HFFc6 (cell line): ENCODE measurements at regions not wholly inside any gene's neighbourhood (a gene's known extent, or its start where the extent isn't known, plus 50 kb on each side); places are given as distances from the start of the nearest gene placed in this dataset.
"Not testable (repeated sequence)": the region's sequence is repeated elsewhere in the genome, so short reads cannot be mapped to it uniquely, and the experiment has no call there.

ENCODE experiments used
- DNase-seq: peaks from one replicate; pipeline ENCODE4 v3.0.0-alpha.2; 2018
- H3K27ac Mint-ChIP-seq: 2 replicates; pipeline ENCODE4 v1.8.0; 2020; ENCODE audit warnings: mild to moderate bottlenecking, mixed read lengths
- H3K27me3 Mint-ChIP-seq: 2 replicates; pipeline ENCODE4 v1.8.0; 2021; ENCODE audit warnings: mild to moderate bottlenecking, moderate library complexity, mixed read lengths; ENCODE audit not compliant: insufficient read depth
- H3K36me3 Mint-ChIP-seq: 2 replicates; pipeline ENCODE4 v1.8.0; 2021; ENCODE audit warnings: low read depth, mixed read lengths
- H3K4me1 Mint-ChIP-seq: 2 replicates; pipeline ENCODE4 v1.8.0; 2020; ENCODE audit warnings: low read depth, mixed read lengths
- H3K4me3 Mint-ChIP-seq: 2 replicates; pipeline ENCODE4 v1.8.0; 2020; ENCODE audit warnings: mild to moderate bottlenecking, moderate library complexity, mixed read lengths
- H3K9me3 Mint-ChIP-seq: 2 replicates; pipeline ENCODE4 v1.8.0; 2020; ENCODE audit warnings: mild to moderate bottlenecking, mixed read lengths
- TF ChIP-seq, protein P1 (sequence below): fragments of 200-600 bp; sonication (generic); IDR thresholded peaks from 2 replicates; pipeline ENCODE4 v1.5.0; 2021; ENCODE audit warnings: antibody characterized with exemption, mild to moderate bottlenecking

DNA sequence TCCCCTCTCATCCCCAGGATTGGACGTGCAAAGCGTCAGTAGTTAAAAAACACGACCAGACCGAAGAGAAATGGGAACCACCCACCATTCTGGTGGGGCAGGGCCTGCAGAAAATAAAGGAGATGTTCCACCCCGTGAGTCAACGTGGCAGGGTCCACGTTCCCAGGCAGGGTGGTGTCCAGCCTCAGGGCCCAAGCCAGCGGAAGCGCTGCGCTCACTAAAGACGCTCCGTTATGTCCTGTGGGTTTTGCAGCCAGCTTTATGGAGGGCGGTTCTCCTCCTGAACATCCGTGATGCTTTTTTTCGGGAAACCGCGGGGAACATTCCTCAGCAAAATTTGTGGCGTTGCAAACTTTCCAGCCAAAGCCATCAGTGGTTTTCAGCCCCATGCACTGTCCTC, 93.4 kb upstream of the SHOX start:
- H3K9me3 Mint-ChIP-seq: no peaks in the 10 kb centered on the region

DNA sequence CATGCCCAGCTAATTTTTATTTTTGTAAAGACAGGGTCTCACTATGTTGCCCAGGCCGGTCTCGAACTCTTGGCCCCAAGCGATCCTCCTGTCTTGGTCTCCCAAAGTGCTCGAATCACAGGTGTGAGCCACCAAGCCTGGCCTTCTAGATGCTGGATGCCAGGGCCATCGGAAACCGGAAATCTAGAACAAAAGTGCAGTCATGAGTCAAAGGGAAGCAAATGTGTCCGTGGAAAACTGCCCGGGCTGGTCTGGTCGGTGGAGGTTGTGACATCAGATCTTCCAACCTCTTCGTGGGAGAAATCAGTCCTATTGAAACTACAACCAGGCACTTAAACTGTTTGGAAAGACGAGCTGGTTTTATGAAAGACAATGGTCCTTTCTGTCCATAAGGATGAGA, 92.3 kb upstream of the SHOX start:
- DNase-seq: peak; percentile 16
- Mint-ChIP-seq H3K4me3 (no peak overlapping the region), H3K9me3 (no peaks in the 10 kb centered on the region), H3K4me1 (peaks cover 15% of the 10 kb centered on the region), H3K27ac (peak overlapping the region; percentile 53), H3K27me3 (no peaks in the 10 kb centered on the region), H3K36me3 (no peaks in the 10 kb centered on the region)
- TF ChIP-seq, protein P1, sequence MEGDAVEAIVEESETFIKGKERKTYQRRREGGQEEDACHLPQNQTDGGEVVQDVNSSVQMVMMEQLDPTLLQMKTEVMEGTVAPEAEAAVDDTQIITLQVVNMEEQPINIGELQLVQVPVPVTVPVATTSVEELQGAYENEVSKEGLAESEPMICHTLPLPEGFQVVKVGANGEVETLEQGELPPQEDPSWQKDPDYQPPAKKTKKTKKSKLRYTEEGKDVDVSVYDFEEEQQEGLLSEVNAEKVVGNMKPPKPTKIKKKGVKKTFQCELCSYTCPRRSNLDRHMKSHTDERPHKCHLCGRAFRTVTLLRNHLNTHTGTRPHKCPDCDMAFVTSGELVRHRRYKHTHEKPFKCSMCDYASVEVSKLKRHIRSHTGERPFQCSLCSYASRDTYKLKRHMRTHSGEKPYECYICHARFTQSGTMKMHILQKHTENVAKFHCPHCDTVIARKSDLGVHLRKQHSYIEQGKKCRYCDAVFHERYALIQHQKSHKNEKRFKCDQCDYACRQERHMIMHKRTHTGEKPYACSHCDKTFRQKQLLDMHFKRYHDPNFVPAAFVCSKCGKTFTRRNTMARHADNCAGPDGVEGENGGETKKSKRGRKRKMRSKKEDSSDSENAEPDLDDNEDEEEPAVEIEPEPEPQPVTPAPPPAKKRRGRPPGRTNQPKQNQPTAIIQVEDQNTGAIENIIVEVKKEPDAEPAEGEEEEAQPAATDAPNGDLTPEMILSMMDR: no peak

More for the DNA sequence above, 93.4 kb upstream of the SHOX start:
- no peaks in the 10 kb centered on the region for H3K36me3 Mint-ChIP-seq
- H3K4me3 Mint-ChIP-seq: no peak overlapping the region
- no peak for DNase-seq
- TF ChIP-seq, protein P1: no peak
- peaks cover 14% of the 10 kb centered on the region for H3K4me1 Mint-ChIP-seq
- H3K27ac Mint-ChIP-seq: no peak overlapping the region
- no peaks in the 10 kb centered on the region for H3K27me3 Mint-ChIP-seq

DNA sequence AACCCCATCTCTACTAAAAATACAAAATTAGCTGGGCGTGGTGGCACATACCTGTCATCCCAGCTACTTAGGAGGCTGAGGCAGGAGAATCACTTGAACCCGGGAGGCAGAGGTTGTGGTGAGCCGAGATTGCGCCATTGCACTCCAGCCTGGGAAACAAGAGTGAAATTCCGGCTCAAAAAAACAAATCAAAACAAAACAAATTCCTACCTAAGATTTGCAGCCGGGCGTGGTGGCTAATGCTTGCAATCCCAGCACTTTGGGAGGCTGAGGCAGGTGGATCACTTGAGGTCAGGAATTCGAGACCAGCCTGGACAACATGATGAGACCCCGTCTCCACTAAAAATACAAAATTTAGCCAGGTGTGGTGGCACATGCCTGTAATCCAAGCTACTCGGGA, 89.6 kb upstream of the SHOX start:
- not testable (repeated sequence) for DNase-seq

DNA sequence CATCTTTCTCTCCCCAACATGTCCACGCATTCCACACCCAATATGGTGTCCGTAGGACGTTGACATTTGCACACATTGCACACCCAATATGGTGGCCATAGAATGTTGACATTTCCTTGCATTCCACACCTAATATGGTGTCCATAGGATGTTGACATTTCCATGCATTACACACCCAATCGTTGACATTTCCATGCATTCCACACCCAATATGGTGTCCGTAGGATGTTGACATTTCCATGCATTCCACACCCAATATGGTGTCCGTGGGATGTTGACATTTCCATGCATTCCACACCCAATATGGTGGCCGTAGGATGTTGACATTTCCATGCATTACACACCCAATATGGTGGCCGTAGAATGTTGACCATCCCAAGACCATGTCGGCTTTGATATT, 88.4 kb upstream of the SHOX start:
- peaks cover 43% of the 10 kb centered on the region for H3K4me1 Mint-ChIP-seq
- TF ChIP-seq, protein P1: no peak
- H3K4me3 Mint-ChIP-seq: no peak overlapping the region
- peak overlapping the region; percentile 87; the same call in 1 of the 2 replicates for H3K27ac Mint-ChIP-seq
- no peaks in the 10 kb centered on the region for H3K9me3 Mint-ChIP-seq
- H3K36me3 Mint-ChIP-seq: no peaks in the 10 kb centered on the region
- no peak for DNase-seq
- no peaks in the 10 kb centered on the region; the same call in 1 of the 2 replicates for H3K27me3 Mint-ChIP-seq

More for the DNA sequence above, 89.6 kb upstream of the SHOX start:
- not testable (repeated sequence) for H3K4me3 Mint-ChIP-seq, H3K9me3 Mint-ChIP-seq, H3K27ac Mint-ChIP-seq, H3K36me3 Mint-ChIP-seq, H3K27me3 Mint-ChIP-seq
- H3K4me1 Mint-ChIP-seq: peaks cover 38% of the 10 kb centered on the region

DNA sequence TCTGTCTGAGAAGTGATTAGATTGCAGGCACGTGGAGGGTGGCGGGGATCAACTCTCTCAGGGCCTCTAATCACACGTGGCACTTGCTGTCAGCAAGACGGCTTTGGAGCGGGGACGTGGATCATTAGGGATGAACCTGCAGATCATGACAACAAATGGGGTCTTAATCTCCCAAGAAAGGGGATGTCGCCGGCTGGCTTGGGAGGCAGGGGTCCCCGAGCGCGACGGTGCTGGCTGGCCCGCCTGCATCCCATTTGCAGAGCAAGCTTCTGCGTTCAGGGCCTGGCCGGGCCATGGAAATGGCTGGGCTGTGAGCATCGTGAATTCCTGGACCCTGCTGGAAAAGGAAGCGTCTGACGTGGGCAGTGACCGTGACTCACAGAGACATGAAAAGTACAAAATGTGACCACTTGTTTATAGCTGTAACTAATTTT, 85.1 kb upstream of the SHOX start:
- Mint-ChIP-seq H3K9me3 (peaks cover 10% of the 10 kb centered on the region), H3K4me1 (peaks cover 38% of the 10 kb centered on the region), H3K4me3 (peak overlapping the region; percentile 8; the same call in 1 of the 2 replicates), H3K27ac (peak overlapping the region; percentile 57), H3K36me3 (peaks cover 3% of the 10 kb centered on the region; the same call in 1 of the 2 replicates), H3K27me3 (no peaks in the 10 kb centered on the region; the same call in none of the 2 replicates)
- peak; percentile 90 for DNase-seq
- TF ChIP-seq, protein P1: no peak

DNA sequence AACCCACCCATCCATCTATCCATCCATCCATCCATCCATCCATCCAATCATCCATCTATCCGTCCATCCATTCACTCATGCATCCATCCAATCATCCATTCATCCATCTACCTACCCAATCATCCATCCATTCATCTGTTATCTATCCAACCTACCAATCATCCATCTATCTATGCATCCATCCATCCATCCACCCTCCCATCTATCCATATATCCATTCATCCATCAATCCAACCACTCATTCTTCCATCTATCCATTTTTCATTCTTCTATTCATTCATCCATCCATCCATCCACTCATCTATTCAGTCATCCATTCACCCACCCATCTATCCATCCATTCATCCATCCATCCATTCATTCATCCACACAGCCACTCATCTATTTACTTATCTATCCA, 80.1 kb upstream of the SHOX start:
- Mint-ChIP-seq H3K4me1 (peaks cover 11% of the 10 kb centered on the region), H3K4me3 (no peak overlapping the region), H3K9me3 (peaks cover 13% of the 10 kb centered on the region), H3K36me3 (peaks cover 5% of the 10 kb centered on the region; the same call in 1 of the 2 replicates), H3K27me3 (peaks cover 2% of the 10 kb centered on the region), H3K27ac (no peak overlapping the region)
- TF ChIP-seq, protein P1: no peak
- DNase-seq: no peak
